GM21717 (cell line): ENCODE measurements at regions not wholly inside any gene's neighbourhood (a gene's known extent, or its start where the extent isn't known, plus 50 kb on each side); places are given as distances from the start of the nearest gene placed in this dataset.
"Not testable (repeated sequence)": the region's sequence is repeated elsewhere in the genome, so short reads cannot be mapped to it uniquely, and the experiment has no call there.

ENCODE experiments used
- ATAC-seq: cut with Tn5 transposase; IDR thresholded peaks from one replicate; pipeline ENCODE4 v1.9.1; 2021; ENCODE audit warnings: mild to moderate bottlenecking, moderate library complexity; ENCODE audit not compliant: unreplicated experiment

- no peak for ATAC-seq
Measured at GRCh38 chr16:87041286-87041685, 275.9 kb downstream of the C16orf95 start.

GRCh38 chr16:87042551-87043230, 274.5 kb downstream of the C16orf95 start:
- no peak for ATAC-seq

GRCh38 chr16:87043231-87044031, 273.8 kb downstream of the C16orf95 start:
- no peak for ATAC-seq

DNA sequence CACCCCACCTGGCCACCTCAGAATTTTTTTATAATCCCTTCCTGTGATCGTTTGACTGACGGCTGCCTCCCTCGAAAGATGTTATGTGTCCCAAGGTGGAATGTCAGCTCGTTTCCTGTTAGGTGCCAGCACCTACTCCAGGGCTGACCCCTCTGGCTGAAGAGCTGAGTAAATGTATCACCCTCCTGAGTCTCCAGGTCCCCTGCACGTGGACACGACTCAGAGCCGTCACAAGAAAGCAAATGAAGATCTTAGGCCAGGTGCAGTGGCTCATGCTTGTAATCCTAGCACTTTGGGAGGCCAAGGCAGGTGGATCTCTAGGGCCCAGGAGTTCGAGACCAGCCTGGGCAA, 273.2 kb downstream of the C16orf95 start:
- ATAC-seq, result no peak

DNA sequence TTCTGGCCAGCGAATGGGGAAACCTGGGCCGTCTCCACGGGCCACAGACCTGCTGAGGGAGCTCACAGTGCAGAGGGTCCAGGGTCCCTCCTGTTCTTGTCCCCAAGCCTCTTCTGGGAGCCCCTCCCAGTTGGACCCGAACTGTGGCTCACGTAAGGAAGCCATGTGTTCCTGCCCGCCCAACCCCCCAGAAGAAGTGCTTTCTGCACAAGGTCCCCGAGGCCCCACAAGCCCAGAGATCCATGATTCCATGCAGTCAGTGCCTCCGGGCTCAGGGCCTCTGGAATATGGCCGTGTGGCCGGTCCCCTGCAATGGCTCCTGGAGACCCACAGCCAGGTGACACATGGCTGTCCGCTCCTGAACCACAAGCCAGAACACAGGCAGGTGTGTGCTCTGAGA, 272.4 kb downstream of the C16orf95 start:
- ATAC-seq, result no peak

DNA sequence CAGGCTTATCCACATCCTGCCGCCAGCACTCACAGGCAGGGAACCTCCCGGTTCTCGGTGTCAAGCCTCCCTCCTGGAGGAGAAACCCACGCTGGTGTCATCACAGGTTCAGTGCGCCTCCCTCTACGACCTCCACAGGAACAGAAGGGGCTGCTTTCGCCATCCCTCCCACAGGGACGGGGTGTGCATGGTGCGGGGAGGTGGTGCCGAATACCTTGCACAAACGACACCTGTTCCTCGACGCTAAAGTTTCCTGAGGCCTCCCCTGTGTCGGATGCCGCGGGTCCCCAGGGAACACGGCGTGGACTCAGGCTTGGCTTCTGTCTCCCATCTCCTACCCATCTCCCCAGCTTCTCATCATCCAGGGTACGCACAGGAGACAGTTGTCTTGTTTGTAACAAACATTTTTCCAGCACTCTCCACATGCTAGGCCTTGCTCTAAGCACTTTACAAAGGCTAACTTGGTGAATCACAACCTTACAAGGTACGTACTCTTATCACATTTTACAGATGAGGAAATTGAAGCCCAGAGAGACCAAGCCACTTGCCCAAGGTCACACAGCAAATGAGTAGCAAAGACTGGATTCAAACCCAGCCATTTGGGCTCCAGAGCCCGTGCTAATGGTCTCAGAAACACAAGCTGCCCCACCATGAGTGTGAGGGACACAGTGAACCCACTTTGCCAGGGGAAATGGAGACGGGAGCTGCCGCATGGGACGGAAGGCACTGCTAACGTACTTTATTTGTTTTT, 271.6 kb downstream of the C16orf95 start:
- ATAC-seq, result no peak

GRCh38 chr16:87046235-87046634, 271.0 kb downstream of the C16orf95 start:
- ATAC-seq, result no peak

- no peak for ATAC-seq
Measured at GRCh38 chr16:87047221-87048037, 269.8 kb downstream of the C16orf95 start.

- ATAC-seq, result no peak
Measured at GRCh38 chr16:87048038-87048729, 269.0 kb downstream of the C16orf95 start.

GRCh38 chr16:87048730-87049115, 268.5 kb downstream of the C16orf95 start:
- no peak for ATAC-seq

- ATAC-seq, result not testable (repeated sequence)
Measured at GRCh38 chr16:87049216-87049615, 268.0 kb downstream of the C16orf95 start.

DNA sequence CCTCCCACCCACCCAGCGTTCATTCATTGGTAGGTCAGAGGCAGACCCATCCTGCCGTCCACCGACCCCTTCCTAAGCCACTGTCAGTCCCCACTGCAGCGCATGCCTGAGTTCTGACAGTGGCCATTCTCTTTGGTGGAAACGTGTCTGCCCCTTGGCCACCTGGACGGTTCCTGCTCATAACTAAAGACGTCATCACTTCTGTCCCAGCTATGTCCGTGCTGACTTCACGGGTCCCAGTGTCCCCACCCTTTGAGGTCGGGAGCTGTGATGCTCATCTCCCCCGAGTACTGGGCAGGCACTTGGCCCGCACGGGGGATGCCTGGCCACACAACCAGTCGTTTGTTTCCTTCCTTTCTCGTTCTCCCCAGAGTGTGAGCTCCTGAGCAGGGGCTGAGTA, 267.1 kb downstream of the C16orf95 start:
- ATAC-seq, result no peak

GRCh38 chr16:87051526-87052320, 265.5 kb downstream of the C16orf95 start:
- no peak for ATAC-seq

DNA sequence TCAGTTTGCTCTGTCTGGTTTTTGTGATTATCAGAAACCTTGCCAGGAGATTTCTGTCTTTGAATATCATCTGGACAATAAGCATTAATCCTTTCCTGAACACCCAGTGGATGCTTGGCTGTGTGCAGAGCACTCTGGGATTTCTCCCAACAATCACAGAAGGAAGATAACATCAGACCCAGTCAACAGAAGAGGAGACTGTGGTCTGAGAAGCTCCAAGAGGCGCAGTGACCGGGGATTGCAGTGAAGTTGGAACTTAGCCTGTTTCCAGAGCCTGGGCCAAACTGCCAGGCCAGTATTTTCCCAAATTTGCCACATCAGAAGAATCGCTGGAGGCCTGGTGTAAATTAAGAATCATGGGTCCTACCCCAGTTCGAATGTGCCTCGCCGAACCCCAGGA, 264.7 kb downstream of the C16orf95 start:
- no peak for ATAC-seq

- ATAC-seq, result no peak
Measured at GRCh38 chr16:87053016-87053982, 263.9 kb downstream of the C16orf95 start.

DNA sequence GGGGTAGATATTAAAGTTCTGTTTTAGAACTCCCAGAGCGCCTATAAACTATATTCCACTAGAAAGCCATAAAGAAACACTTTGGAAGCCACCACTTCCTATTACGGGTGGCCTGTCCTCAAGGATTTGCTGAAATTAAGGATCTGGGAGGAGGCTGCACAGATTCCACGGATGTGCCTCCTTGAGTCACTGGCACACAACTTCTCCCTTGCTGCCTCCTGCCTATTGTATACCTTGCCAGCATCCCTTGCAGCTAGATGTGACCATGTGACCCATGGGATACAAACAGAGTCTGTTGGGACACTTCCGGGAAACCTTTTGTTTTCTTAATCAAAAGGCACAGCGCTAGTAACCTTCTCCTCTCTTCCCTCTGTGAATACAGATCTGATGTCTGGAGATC, 263.0 kb downstream of the C16orf95 start:
- no peak for ATAC-seq

DNA sequence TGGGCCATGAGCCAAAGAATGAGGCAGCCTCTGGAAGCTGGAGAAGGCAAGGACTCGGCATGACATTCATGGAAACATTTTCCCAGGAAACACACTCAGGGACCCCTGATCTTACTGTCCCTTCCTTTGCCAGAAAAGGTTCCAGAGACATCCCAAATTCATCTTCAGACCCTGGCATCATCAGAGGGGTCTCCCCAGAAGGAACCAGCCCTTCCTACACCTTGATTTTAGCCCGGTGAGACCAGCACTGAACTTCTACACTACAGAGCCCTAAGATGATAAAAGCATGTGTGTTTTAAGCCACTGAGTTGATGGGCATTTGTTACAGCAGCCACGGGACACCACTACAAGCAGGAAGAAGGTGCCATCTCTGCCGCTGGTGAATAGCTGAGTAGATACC, 262.3 kb downstream of the C16orf95 start:
- ATAC-seq, result no peak

DNA sequence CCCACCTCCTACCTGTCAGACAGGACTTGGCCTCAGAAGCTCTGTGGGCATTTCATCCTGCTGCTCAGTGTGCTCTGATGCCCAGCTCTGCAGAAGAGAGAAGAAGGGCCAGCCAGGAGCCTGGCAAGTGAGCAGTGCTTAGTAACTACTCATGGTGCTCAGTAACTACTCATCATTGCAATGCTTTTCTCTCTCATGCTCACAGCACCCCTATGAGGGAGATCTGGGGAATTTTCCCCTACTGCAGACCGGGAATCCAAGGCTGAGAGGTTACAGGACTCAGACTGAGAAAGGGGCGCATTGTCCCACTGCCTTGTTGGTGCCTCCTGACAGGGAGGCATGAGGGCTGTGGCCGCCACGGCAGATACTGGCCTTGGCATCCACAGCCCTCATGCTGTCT, 261.1 kb downstream of the C16orf95 start:
- no peak for ATAC-seq
